ENCODE measurements at regions not wholly inside any gene's neighbourhood (a gene's known extent, or its start where the extent isn't known, plus 50 kb on each side); places are given as distances from the start of the nearest gene placed in this dataset.

GRCh38 chr1:98400446-98400845 lies 261.1 kb upstream of the SNX7 start:
- no peaks in the 10 kb centered on the region for H3K27me3 ChIP-seq (ENCODE audit: insufficient read depth, poor library complexity, severe bottlenecking)
- H3K27ac ChIP-seq (replicated peaks): no peak overlapping the region
- no peak overlapping the region for H3K4me3 ChIP-seq (replicated peaks; ENCODE audit: insufficient read depth, low read length)
- no peak for DNase-seq (ENCODE audit: low read depth in 1 of 2, low spot score in 1 of 2)
- TF ChIP-seq SPI1 (IDR thresholded peaks at IDR 0.05; ENCODE audit: borderline replicate concordance, low read depth) (no peak), CTCF (IDR thresholded peaks at IDR 0.05; ENCODE audit: insufficient read depth, low read length) (no peak), POLR2AphosphoS5 (IDR thresholded peaks at IDR 0.05; ENCODE audit: low read depth) (no peak), GABPA (IDR thresholded peaks at IDR 0.05; ENCODE audit: low read depth) (no peak), REST (IDR thresholded peaks at IDR 0.05; ENCODE audit: insufficient replicate concordance, low read depth) (no peak)

- Histone ChIP-seq H3K27ac (replicated peaks) (no peak overlapping the region), H3K27me3 (ENCODE audit: insufficient read depth, poor library complexity, severe bottlenecking) (no peaks in the 10 kb centered on the region), H3K4me3 (replicated peaks; ENCODE audit: insufficient read depth, low read length) (no peak overlapping the region)
- no peak for TF ChIP-seq SPI1 (IDR thresholded peaks at IDR 0.05; ENCODE audit: borderline replicate concordance, low read depth)
- no peak for TF ChIP-seq GABPA (IDR thresholded peaks at IDR 0.05; ENCODE audit: low read depth)
- TF ChIP-seq POLR2AphosphoS5 (IDR thresholded peaks at IDR 0.05; ENCODE audit: low read depth): no peak
- no peak for TF ChIP-seq CTCF (IDR thresholded peaks at IDR 0.05; ENCODE audit: insufficient read depth, low read length)
- DNase-seq (ENCODE audit: low read depth in 1 of 2, low spot score in 1 of 2): no peak
Measured at GRCh38 chr1:98399218-98399617, 262.3 kb upstream of the SNX7 start.

- TF ChIP-seq GABPA (IDR thresholded peaks at IDR 0.05; ENCODE audit: low read depth) (no peak), POLR2AphosphoS5 (IDR thresholded peaks at IDR 0.05; ENCODE audit: low read depth) (no peak), CTCF (IDR thresholded peaks at IDR 0.05; ENCODE audit: insufficient read depth, low read length) (no peak), REST (IDR thresholded peaks at IDR 0.05; ENCODE audit: insufficient replicate concordance, low read depth) (no peak), SPI1 (IDR thresholded peaks at IDR 0.05; ENCODE audit: borderline replicate concordance, low read depth) (no peak)
- no peak for DNase-seq (ENCODE audit: low read depth in 1 of 2, low spot score in 1 of 2)
Measured at GRCh38 chr1:98398649-98399048, 262.9 kb upstream of the SNX7 start.

GRCh38 chr1:98398092-98398491 lies 263.4 kb upstream of the SNX7 start:
- Histone ChIP-seq H3K27me3 (ENCODE audit: insufficient read depth, poor library complexity, severe bottlenecking) (no peaks in the 10 kb centered on the region), H3K4me3 (replicated peaks; ENCODE audit: insufficient read depth, low read length) (no peak overlapping the region), H3K27ac (replicated peaks) (no peak overlapping the region)
- DNase-seq (ENCODE audit: low read depth in 1 of 2, low spot score in 1 of 2): no peak
- TF ChIP-seq REST (IDR thresholded peaks at IDR 0.05; ENCODE audit: insufficient replicate concordance, low read depth) (no peak), CTCF (IDR thresholded peaks at IDR 0.05; ENCODE audit: insufficient read depth, low read length) (no peak), GABPA (IDR thresholded peaks at IDR 0.05; ENCODE audit: low read depth) (no peak), POLR2AphosphoS5 (IDR thresholded peaks at IDR 0.05; ENCODE audit: low read depth) (no peak), SPI1 (IDR thresholded peaks at IDR 0.05; ENCODE audit: borderline replicate concordance, low read depth) (no peak)

More at GRCh38 chr1:98398649-98399048, 262.9 kb upstream of the SNX7 start:
- Histone ChIP-seq H3K27ac (replicated peaks) (no peak overlapping the region), H3K27me3 (ENCODE audit: insufficient read depth, poor library complexity, severe bottlenecking) (no peaks in the 10 kb centered on the region), H3K4me3 (replicated peaks; ENCODE audit: insufficient read depth, low read length) (no peak overlapping the region)
